ENCODE measurements at regions not wholly inside any gene's neighbourhood (a gene's known extent, or its start where the extent isn't known, plus 50 kb on each side); places are given as distances from the start of the nearest gene placed in this dataset.
"Not testable (repeated sequence)": the region's sequence is repeated elsewhere in the genome, so short reads cannot be mapped to it uniquely, and the experiment has no call there.

DNA sequence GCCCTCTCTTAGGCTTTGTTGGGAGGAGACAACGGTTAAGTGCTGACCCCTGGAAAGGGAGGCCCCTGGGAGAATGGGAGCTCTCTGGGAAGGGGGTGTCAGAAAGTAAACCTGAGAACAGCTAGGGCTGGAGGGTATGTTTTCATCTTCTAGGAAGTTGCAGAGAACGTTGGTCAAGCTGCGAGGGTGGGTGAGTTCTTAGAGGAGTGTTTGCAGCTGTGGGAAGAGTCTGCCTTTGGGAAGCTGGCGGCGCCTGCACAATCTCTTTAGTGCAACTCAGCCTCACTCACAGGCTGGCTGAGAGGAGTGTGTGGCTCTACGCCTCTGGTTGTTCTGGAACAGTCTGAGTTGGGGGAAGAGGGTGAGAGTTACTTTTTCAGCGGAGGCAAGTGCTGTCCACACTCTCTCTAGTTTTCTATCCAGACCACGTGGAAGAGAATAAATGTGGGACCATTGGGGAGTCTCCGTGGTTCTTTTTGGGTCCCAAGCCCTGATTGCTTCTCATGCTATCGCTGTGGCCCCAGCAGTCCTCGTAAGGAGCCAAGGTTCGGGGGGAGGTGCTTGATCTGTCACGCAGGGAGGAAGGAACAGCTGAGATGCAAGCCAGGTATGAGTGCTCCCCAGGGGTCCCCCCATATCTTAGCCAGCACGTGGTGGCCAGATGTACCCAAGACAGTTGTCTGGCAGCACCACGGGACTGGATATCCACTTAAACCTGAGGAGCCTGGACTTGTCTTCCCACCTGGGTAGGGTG is 237.2 kb downstream of the BUB3 start:
- TF ChIP-seq, protein P1, sequence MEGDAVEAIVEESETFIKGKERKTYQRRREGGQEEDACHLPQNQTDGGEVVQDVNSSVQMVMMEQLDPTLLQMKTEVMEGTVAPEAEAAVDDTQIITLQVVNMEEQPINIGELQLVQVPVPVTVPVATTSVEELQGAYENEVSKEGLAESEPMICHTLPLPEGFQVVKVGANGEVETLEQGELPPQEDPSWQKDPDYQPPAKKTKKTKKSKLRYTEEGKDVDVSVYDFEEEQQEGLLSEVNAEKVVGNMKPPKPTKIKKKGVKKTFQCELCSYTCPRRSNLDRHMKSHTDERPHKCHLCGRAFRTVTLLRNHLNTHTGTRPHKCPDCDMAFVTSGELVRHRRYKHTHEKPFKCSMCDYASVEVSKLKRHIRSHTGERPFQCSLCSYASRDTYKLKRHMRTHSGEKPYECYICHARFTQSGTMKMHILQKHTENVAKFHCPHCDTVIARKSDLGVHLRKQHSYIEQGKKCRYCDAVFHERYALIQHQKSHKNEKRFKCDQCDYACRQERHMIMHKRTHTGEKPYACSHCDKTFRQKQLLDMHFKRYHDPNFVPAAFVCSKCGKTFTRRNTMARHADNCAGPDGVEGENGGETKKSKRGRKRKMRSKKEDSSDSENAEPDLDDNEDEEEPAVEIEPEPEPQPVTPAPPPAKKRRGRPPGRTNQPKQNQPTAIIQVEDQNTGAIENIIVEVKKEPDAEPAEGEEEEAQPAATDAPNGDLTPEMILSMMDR (IDR thresholded peaks at IDR 0.05; ENCODE audit: insufficient read depth, low read depth, low read length) = no peak
- H3K4me3 ChIP-seq (ENCODE audit: low read depth, low read length) = no peak overlapping the region
- DNase-seq (ENCODE audit: low read depth) = no peak

DNA sequence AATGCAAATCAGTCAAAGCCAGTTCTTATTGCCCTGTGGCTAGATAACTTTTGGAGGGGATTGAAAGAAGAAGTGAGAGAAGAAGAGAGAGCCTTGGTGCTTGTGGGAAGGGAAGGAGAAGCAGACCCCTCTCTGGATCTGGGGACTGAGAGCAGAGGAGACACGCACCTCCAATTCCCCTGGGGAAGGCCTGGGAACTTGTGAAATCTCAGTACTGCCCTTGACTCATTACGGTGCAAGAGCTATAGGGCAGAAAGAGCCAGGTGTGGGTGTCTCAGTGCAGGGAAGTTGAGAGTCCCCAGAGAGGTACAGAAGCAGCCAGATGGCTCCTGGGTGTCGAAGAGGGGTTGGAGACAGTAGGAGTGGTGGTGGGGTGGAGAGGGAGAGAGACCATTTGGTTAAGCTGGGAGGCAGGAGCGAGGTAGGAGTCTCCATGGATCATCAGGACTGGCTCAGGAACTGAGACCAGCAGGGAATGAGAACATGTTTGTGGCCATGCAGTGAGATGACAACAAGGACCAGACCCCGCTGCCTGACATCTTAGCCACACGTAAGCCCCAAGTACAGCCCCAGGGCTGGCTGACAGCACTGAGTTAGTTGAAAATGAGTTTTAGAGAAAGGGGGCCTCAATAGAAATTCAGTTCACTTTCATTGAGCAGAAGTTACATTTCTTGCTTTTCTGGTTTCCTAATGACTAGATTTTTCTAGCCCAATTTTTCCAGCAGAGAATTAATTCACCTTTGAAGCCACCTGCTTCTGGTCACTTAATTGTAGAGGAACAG is 238.2 kb downstream of the BUB3 start:
- H3K4me3 ChIP-seq (ENCODE audit: low read depth, low read length) = no peak overlapping the region
- DNase-seq (ENCODE audit: low read depth) = no peak
- TF ChIP-seq, protein P1 (IDR thresholded peaks at IDR 0.05; ENCODE audit: insufficient read depth, low read depth, low read length) = no peak

DNA sequence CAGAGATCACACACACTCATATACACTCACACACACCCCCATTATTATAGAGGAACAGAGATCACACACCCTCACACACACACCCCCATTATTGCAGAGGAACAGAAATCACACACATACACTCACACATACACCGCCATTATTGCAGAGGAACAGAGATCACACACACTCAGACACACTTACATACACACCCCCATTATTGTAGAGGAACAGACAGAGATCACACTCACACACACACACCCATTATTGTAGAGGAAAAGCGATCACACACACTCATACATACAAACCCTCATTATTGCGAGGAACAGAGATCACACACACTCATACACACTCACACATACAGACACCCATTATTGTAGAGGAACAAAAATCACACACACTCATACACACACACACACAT is 239.0 kb downstream of the BUB3 start:
- no peak for DNase-seq (ENCODE audit: low read depth)
- TF ChIP-seq, protein P1 (IDR thresholded peaks at IDR 0.05; ENCODE audit: insufficient read depth, low read depth, low read length) = no peak
- H3K4me3 ChIP-seq (ENCODE audit: low read depth, low read length) = no peak overlapping the region

DNA sequence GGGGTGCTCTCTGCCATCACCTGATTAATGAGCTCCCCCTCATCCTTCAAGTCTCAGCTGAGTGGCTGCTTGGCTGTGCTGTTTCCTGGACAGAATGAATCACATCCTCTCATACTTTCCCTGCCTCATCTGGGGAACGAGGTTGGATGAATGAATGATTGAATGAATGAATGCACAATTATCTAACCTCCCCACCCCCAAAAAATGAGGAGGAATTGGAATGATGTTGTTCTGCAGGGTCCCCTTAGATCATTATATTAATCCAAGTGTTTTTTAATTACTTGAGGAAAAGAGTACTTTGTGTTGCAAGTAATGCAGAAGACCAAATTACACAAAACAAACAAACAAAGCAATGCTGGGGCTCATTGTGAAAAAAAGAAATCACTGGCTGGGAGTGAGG is 240.2 kb downstream of the BUB3 start:
- TF ChIP-seq, protein P1 (IDR thresholded peaks at IDR 0.05; ENCODE audit: insufficient read depth, low read depth, low read length) = no peak
- H3K4me3 ChIP-seq (ENCODE audit: low read depth, low read length) = no peak overlapping the region
- no peak for DNase-seq (ENCODE audit: low read depth)

DNA sequence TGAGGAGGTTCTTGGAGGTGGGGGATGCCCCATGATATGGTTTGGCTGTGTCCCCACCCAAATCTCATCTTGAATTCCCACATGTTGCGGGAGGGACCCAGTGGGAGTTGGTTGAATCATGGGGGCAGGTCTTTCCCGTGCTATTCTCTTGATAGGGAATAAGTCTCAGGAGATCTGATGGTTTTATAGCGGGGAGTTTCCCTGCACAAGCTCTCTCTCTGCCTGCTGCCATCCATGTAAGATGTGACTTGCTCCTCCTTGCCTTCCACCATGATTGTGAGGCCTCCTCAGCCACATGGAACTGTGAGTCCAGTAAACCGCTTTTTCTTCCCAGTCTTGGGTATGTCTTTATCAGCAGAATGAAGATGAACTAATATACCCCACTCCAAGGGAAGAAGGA is 241.0 kb downstream of the BUB3 start:
- not testable (repeated sequence) for H3K4me3 ChIP-seq (ENCODE audit: low read depth, low read length); DNase-seq (ENCODE audit: low read depth)

DNA sequence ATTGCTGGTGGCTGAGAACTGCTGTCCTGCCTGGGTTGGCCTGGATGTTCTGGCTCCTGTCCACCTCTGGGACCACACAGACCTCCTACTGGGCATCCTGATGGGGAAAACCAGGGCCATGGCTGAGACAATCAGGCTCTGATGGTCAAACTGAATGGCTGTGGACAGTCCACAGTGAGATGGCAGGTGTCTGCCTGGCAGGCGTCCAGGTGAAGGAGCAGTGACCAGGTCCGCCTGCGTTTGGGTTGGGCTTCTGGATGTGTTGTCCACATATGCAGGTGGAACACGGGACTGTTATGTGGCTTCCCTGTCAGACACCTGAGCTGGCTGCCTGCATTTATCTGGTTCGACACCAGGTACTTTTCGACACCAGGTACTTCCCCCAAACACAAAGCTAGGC is 241.7 kb downstream of the BUB3 start:
- no peak for DNase-seq (ENCODE audit: low read depth)
- TF ChIP-seq, protein P1 (IDR thresholded peaks at IDR 0.05; ENCODE audit: insufficient read depth, low read depth, low read length) = no peak
- no peak overlapping the region for H3K4me3 ChIP-seq (ENCODE audit: low read depth, low read length)

DNA sequence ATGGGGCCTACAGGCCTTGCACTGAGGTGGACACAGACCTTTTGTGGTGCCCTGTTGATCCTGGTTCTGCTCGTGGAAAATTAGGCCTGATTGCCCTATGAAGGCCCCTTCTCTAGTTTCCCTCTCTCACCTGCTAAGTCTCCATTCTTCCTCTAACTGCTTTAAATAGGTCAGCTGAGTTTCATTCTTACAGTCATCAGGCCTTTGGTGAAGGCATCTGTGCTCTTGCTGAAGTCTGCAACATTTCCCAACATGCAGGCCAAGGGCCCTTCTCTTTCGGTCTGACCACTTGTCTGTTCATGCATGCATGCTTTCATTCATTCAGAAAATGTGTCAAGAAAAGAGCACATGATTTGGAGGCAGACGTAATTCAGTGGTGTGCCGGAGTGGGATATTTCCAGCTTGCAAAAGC is 244.0 kb downstream of the BUB3 start:
- TF ChIP-seq, protein P1 (IDR thresholded peaks at IDR 0.05; ENCODE audit: insufficient read depth, low read depth, low read length) = no peak
- H3K4me3 ChIP-seq (ENCODE audit: low read depth, low read length) = no peak overlapping the region
- DNase-seq (ENCODE audit: low read depth) = no peak

Data from fibroblast of villous mesenchyme (primary cell).